MCF 10A (cell line): ENCODE measurements at regions not wholly inside any gene's neighbourhood (a gene's known extent, or its start where the extent isn't known, plus 50 kb on each side); places are given as distances from the start of the nearest gene placed in this dataset.

Source experiments
- BruUV-seq: library from RNA; stranded (reverse); fragments of 400-500 nt; replicated peaks from 2 replicates; lab custom pipeline; 2021; lab: Mats Ljungman, UMichigan
- CTCF ChIA-PET: fragments of 300-600 bp; sonication (Branson Sonifier 250); formaldehyde crosslinking; extraction: SDS; loops from one replicate; lab custom pipeline; 2021; ENCODE audit warnings: antibody characterized with exemption, inconsistent platforms; lab: Yijun Ruan, JAX
- POLR2A ChIA-PET: fragments of 300-600, 350-650 bp; sonication (Branson Sonifier 250); formaldehyde crosslinking; extraction: SDS; loops from one replicate; lab custom pipeline; 2020; ENCODE audit warnings: antibody characterized with exemption, inconsistent platforms; lab: Yijun Ruan, JAX
- DNase-seq: peaks from one replicate; pipeline ENCODE4 v3.0.0-alpha.2; 2018; ENCODE audit not compliant: unreplicated experiment
- H3K27ac Mint-ChIP-seq: one replicate; pipeline ENCODE4 v1.8.0; 2022; ENCODE audit warnings: mild to moderate bottlenecking, low read depth, mixed read lengths; ENCODE audit not compliant: unreplicated experiment
- H3K27me3 Mint-ChIP-seq: one replicate; pipeline ENCODE4 v1.8.0; 2022; ENCODE audit warnings: mixed read lengths; ENCODE audit not compliant: insufficient read depth, unreplicated experiment
- H3K36me3 Mint-ChIP-seq: one replicate; pipeline ENCODE4 v1.8.0; 2022; ENCODE audit warnings: mild to moderate bottlenecking, moderate library complexity, mixed read lengths; ENCODE audit not compliant: insufficient read depth, unreplicated experiment
- H3K4me1 Mint-ChIP-seq: one replicate; pipeline ENCODE4 v1.8.0; 2022; ENCODE audit warnings: mixed read lengths; ENCODE audit not compliant: insufficient read depth, unreplicated experiment
- H3K4me3 Mint-ChIP-seq: one replicate; pipeline ENCODE4 v1.8.0; 2022; ENCODE audit warnings: mild to moderate bottlenecking, moderate library complexity, mixed read lengths; ENCODE audit not compliant: unreplicated experiment
- H3K9me3 Mint-ChIP-seq: one replicate; pipeline ENCODE4 v1.8.0; 2022; ENCODE audit warnings: mixed read lengths; ENCODE audit not compliant: unreplicated experiment
- CTCF ChIP-seq: fragments of 200-600 bp; IDR thresholded peaks from one replicate; pipeline ENCODE4 v1.8.0; 2022; ENCODE audit warnings: antibody characterized with exemption, mild to moderate bottlenecking; ENCODE audit not compliant: unreplicated experiment
- intact Hi-C: fragments of 100-400 bp; cut with micrococcal nuclease; formaldehyde crosslinking; loops from 2 replicates; pipeline ENCODE4 v1.14.1; 2022

- ChIA-PET CTCF (interaction anchor here (0.7 to 1.5 kb wide), 3 partner anchors 12 to 255 kb away, joined by 3 to 4 read pairs (median 4); no protein-coding TSS in a partner anchor), POLR2A (no interaction called here)
- no peak for DNase-seq
- BruUV-seq: no TSS peak
- Mint-ChIP-seq H3K27ac (no peak overlapping the region), H3K4me3 (no peak overlapping the region), H3K36me3 (no peaks in the 10 kb centered on the region), H3K4me1 (no peaks in the 10 kb centered on the region), H3K27me3 (peaks cover 41% of the 10 kb centered on the region), H3K9me3 (no peaks in the 10 kb centered on the region)
- TF ChIP-seq CTCF: no peak
- intact Hi-C loops: no loop called here
Measured at GRCh38 chr3:173238091-173238490, 97.1 kb upstream of the SPATA16 start.

- no peak for TF ChIP-seq CTCF
- CTCF ChIA-PET: interaction anchor here (1.4 kb wide), 1 partner anchor 13 kb away, joined by 3 read pairs; no protein-coding TSS in a partner anchor
- POLR2A ChIA-PET: no interaction called here
- Mint-ChIP-seq H3K4me3 (no peak overlapping the region), H3K27ac (no peak overlapping the region), H3K9me3 (no peaks in the 10 kb centered on the region), H3K27me3 (peaks cover 55% of the 10 kb centered on the region), H3K36me3 (no peaks in the 10 kb centered on the region), H3K4me1 (no peaks in the 10 kb centered on the region)
- DNase-seq: no peak
- intact Hi-C loops: no loop called here
- no TSS peak for BruUV-seq
Measured at GRCh38 chr3:173225351-173225750, 84.3 kb upstream of the SPATA16 start.

GRCh38 chr3:173221010-173221409, 80.0 kb upstream of the SPATA16 start:
- intact Hi-C loops: loop anchor here (1.0 kb wide), 1 partner anchor 332 kb away; no protein-coding TSS in a partner anchor
- TF ChIP-seq CTCF: peak; percentile 27

GRCh38 chr3:173217127-173217526, 76.1 kb upstream of the SPATA16 start:
- intact Hi-C loops: no loop called here
- TF ChIP-seq CTCF: no peak
- H3K4me1 Mint-ChIP-seq: no peaks in the 10 kb centered on the region
- CTCF ChIA-PET: no interaction called here
- no peak overlapping the region for H3K4me3 Mint-ChIP-seq
- no peak overlapping the region for H3K27ac Mint-ChIP-seq
- no peak for DNase-seq
- POLR2A ChIA-PET: no interaction called here
- no TSS peak for BruUV-seq
- H3K27me3 Mint-ChIP-seq: peaks cover 77% of the 10 kb centered on the region
- no peaks in the 10 kb centered on the region for H3K36me3 Mint-ChIP-seq
- no peaks in the 10 kb centered on the region for H3K9me3 Mint-ChIP-seq

More at GRCh38 chr3:173221010-173221409, 80.0 kb upstream of the SPATA16 start:
- H3K4me1 Mint-ChIP-seq: no peaks in the 10 kb centered on the region
- H3K36me3 Mint-ChIP-seq: no peaks in the 10 kb centered on the region
- H3K4me3 Mint-ChIP-seq: no peak overlapping the region
- peak; percentile 54 for DNase-seq
- H3K9me3 Mint-ChIP-seq: no peaks in the 10 kb centered on the region
- H3K27ac Mint-ChIP-seq: no peak overlapping the region
- CTCF ChIA-PET: interaction anchor here (0.6 to 1.4 kb wide), 8 partner anchors 10 to 332 kb away, joined by 3 to 9 read pairs (median 3); partner anchors contain the start of gene SPATA16
- POLR2A ChIA-PET: no interaction called here
- no TSS peak for BruUV-seq
- peaks cover 82% of the 10 kb centered on the region for H3K27me3 Mint-ChIP-seq
